ENCODE measurements at regions not wholly inside any gene's neighbourhood (a gene's known extent, or its start where the extent isn't known, plus 50 kb on each side); places are given as distances from the start of the nearest gene placed in this dataset.

- H3K4me3 Mint-ChIP-seq, result no peak overlapping the region
- H3K27me3 Mint-ChIP-seq, result no peaks in the 10 kb centered on the region
- ATAC-seq (ENCODE audit: low read depth in 2 of 2), result no peak
- no peaks in the 10 kb centered on the region for H3K4me1 Mint-ChIP-seq
- no peaks in the 10 kb centered on the region for H3K36me3 Mint-ChIP-seq
- no peak overlapping the region for H3K27ac Mint-ChIP-seq
- H3K9me3 Mint-ChIP-seq, result peaks cover 4 to 15% (median 8%) of the 10 kb centered on the region in 7 donors
- no peak for DNase-seq
Observed at GRCh38 chr13:105333416-105333815, 1202.0 kb downstream of the EFNB2 start.

DNA sequence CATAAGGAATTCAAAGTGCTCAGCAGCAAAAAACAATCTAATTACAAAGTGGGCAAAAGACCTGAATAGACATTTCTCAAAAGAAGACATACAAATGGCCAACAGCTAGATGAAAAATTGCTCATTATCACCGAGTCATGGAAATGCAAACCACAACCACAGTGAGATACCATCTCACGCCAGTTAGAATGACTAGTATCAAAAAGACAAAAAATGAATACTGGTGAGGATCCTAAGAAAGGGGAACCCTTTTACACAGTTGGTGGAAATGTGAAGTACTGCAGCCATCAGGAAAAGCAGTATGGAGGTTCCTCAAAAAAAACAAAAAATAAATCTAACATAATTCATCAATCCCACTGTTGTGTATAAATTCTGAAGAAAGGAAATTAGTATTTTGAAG, 1206.1 kb downstream of the EFNB2 start:
- H3K4me3 Mint-ChIP-seq, result no peak overlapping the region
- H3K36me3 Mint-ChIP-seq, result no peaks in the 10 kb centered on the region
- no peak overlapping the region for H3K27ac Mint-ChIP-seq
- peaks cover 4 to 15% (median 6%) of the 10 kb centered on the region in 7 donors for H3K9me3 Mint-ChIP-seq
- no peaks in the 10 kb centered on the region for H3K4me1 Mint-ChIP-seq
- DNase-seq, result no peak
- no peak for ATAC-seq (ENCODE audit: low read depth in 2 of 2)
- no peaks in the 10 kb centered on the region for H3K27me3 Mint-ChIP-seq

GRCh38 chr13:105328212-105328611, 1207.2 kb downstream of the EFNB2 start:
- H3K36me3 Mint-ChIP-seq, result no peaks in the 10 kb centered on the region
- no peak overlapping the region for H3K27ac Mint-ChIP-seq
- peaks cover 2 to 15% (median 4%) of the 10 kb centered on the region in 7 donors for H3K9me3 Mint-ChIP-seq
- no peak overlapping the region for H3K4me3 Mint-ChIP-seq
- H3K27me3 Mint-ChIP-seq, result no peaks in the 10 kb centered on the region
- no peak for DNase-seq
- H3K4me1 Mint-ChIP-seq, result no peaks in the 10 kb centered on the region
- ATAC-seq (ENCODE audit: low read depth in 2 of 2), result no peak

GRCh38 chr13:105327581-105328126, 1207.8 kb downstream of the EFNB2 start:
- Mint-ChIP-seq H3K36me3 (no peaks in the 10 kb centered on the region), H3K4me1 (no peaks in the 10 kb centered on the region), H3K4me3 (no peak overlapping the region), H3K27me3 (no peaks in the 10 kb centered on the region), H3K27ac (no peak overlapping the region), H3K9me3 (peaks cover 2 to 15% (median 4%) of the 10 kb centered on the region in 7 donors)
- ATAC-seq (ENCODE audit: low read depth in 2 of 2), result no peak
- DNase-seq, result no peak

DNA sequence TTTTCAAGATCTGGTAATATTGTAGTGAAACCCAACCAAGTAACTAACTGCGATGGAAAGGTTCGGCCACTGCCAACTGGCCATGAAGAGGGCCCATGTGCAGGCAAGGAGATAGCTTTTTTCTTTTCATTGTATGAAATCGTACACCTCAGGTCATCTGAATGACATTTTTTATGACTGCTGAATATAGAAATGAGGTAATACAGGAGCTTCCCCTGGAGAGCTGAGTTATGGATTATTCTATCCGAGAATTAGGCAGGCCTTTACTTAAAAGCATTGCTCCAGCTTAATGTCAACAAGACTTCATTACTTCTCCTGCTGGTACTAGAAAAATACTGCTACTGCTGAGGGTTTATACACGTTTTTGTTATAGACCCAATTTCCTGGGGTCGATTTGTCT, 1215.6 kb downstream of the EFNB2 start:
- Mint-ChIP-seq H3K4me1 (no peaks in the 10 kb centered on the region), H3K4me3 (no peak overlapping the region)
- ATAC-seq (ENCODE audit: low read depth in 2 of 2), result no peak

GRCh38 chr13:105316731-105317130, 1218.7 kb downstream of the EFNB2 start:
- DNase-seq (no peak), ATAC-seq (ENCODE audit: low read depth in 2 of 2) (no peak)
- peaks cover 0 to 5% (median 0%) of the 10 kb centered on the region in 7 donors for H3K9me3 Mint-ChIP-seq
- no peaks in the 10 kb centered on the region for H3K27me3 Mint-ChIP-seq
- H3K27ac Mint-ChIP-seq, result peak overlapping the region in 1 of 6 donors; percentile 22
- no peaks in the 10 kb centered on the region for H3K4me1 Mint-ChIP-seq
- H3K4me3 Mint-ChIP-seq, result no peak overlapping the region
- no peaks in the 10 kb centered on the region for H3K36me3 Mint-ChIP-seq

More for the DNA sequence above, 1215.6 kb downstream of the EFNB2 start:
- peaks cover 0 to 3% (median 0%) of the 10 kb centered on the region in 7 donors for H3K9me3 Mint-ChIP-seq
- H3K36me3 Mint-ChIP-seq, result no peaks in the 10 kb centered on the region
- H3K27ac Mint-ChIP-seq, result no peak overlapping the region
- H3K27me3 Mint-ChIP-seq, result no peaks in the 10 kb centered on the region
- DNase-seq, result no peak

DNA sequence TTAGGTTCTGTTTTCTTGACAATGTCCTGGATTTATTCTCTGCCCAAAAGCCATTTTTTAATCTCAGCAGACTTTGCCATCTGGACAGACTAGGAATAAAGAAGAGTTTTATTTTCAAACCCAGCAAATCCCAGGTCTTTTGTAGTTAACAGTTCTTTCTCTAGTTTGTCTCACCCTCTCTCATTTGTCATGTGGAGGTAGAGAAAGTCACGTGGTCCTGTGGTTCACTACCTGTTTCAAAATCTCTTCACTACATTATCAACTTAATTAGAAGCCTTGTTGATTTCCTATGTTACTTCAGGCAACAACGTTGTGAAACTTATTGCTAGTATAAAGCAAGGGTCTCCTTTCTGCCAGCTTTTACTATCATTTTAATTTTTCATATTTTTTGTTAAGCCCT, 1222.6 kb downstream of the EFNB2 start:
- no peak for ATAC-seq (ENCODE audit: low read depth in 2 of 2)
- Mint-ChIP-seq H3K27me3 (no peaks in the 10 kb centered on the region), H3K9me3 (peaks cover 0 to 7% (median 0%) of the 10 kb centered on the region in 7 donors)

GRCh38 chr13:105311094-105311493, 1224.4 kb downstream of the EFNB2 start:
- no peak for ATAC-seq (ENCODE audit: low read depth in 2 of 2)
- Mint-ChIP-seq H3K9me3 (peaks cover 0 to 7% (median 3%) of the 10 kb centered on the region in 7 donors), H3K27me3 (no peaks in the 10 kb centered on the region), H3K4me3 (no peak overlapping the region), H3K27ac (no peak overlapping the region), H3K36me3 (no peaks in the 10 kb centered on the region), H3K4me1 (no peaks in the 10 kb centered on the region)
- DNase-seq, result no peak

More for the DNA sequence above, 1222.6 kb downstream of the EFNB2 start:
- Mint-ChIP-seq H3K27ac (no peak overlapping the region), H3K4me3 (no peak overlapping the region), H3K36me3 (no peaks in the 10 kb centered on the region), H3K4me1 (no peaks in the 10 kb centered on the region)
- no peak for DNase-seq

GRCh38 chr13:105307776-105308175, 1227.7 kb downstream of the EFNB2 start:
- Mint-ChIP-seq H3K36me3 (no peaks in the 10 kb centered on the region), H3K4me3 (no peak overlapping the region), H3K9me3 (peaks cover 0 to 7% (median 5%) of the 10 kb centered on the region in 7 donors), H3K27ac (no peak overlapping the region), H3K4me1 (no peaks in the 10 kb centered on the region), H3K27me3 (no peaks in the 10 kb centered on the region)
- ATAC-seq (ENCODE audit: low read depth in 2 of 2) (no peak), DNase-seq (no peak)

- DNase-seq (no peak), ATAC-seq (ENCODE audit: low read depth in 2 of 2) (no peak)
- H3K27me3 Mint-ChIP-seq, result no peaks in the 10 kb centered on the region
- no peaks in the 10 kb centered on the region for H3K36me3 Mint-ChIP-seq
- H3K4me3 Mint-ChIP-seq, result no peak overlapping the region
- no peak overlapping the region for H3K27ac Mint-ChIP-seq
- H3K9me3 Mint-ChIP-seq, result peaks cover 0 to 7% (median 2%) of the 10 kb centered on the region in 7 donors
- no peaks in the 10 kb centered on the region for H3K4me1 Mint-ChIP-seq
Observed at GRCh38 chr13:105297839-105298238, 1237.6 kb downstream of the EFNB2 start.

DNA sequence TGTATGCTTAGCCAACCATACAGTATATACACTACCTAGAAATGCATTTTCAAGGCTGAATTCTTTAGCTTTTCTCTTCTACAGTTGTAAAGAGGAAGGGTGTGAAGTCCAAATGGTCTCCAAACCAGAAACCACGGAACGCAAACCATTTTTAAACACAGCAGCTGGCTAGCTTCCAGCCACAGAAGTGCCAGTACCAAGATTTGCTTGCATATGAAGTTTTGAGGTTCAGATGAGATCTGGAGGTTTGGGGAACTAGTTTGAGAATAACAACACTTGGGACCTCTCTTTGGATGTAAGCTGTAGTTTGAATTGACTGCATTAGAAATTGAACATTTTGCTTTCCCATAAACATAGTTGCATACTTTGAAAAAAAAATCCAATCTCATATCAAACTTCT, 1243.5 kb downstream of the EFNB2 start:
- no peaks in the 10 kb centered on the region for H3K36me3 Mint-ChIP-seq
- no peak overlapping the region for H3K27ac Mint-ChIP-seq
- peaks cover 0 to 7% (median 4%) of the 10 kb centered on the region in 7 donors for H3K9me3 Mint-ChIP-seq
- no peak for ATAC-seq (ENCODE audit: low read depth in 2 of 2)
- no peak overlapping the region for H3K4me3 Mint-ChIP-seq
- H3K27me3 Mint-ChIP-seq, result no peaks in the 10 kb centered on the region
- no peaks in the 10 kb centered on the region for H3K4me1 Mint-ChIP-seq
- DNase-seq, result no peak

GRCh38 chr13:105290596-105290995, 1244.9 kb downstream of the EFNB2 start:
- Mint-ChIP-seq H3K9me3 (peaks cover 0 to 5% (median 2%) of the 10 kb centered on the region in 7 donors), H3K27me3 (no peaks in the 10 kb centered on the region), H3K4me3 (no peak overlapping the region), H3K36me3 (no peaks in the 10 kb centered on the region), H3K4me1 (no peaks in the 10 kb centered on the region), H3K27ac (no peak overlapping the region)
- DNase-seq, result no peak
- no peak for ATAC-seq (ENCODE audit: low read depth in 2 of 2)

DNA sequence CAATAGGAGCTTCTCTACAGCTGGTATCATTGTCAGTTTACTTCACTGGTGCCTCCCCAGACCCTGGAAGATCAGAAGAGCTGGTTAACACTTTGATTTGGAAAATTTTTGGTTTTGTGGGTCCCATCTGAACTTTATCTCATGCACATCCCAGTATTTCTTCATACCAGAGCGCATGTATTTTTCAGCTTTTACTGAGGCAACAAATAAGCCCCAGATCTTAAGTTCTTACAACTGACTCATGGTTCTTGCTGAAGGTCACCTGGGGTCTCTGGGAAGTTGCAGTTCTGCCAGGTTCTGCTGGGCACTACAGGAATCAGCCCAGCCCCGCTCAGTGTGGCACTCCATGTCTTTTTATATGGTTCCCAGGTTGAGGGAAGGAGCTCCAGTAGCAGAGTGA, 1249.9 kb downstream of the EFNB2 start:
- H3K27me3 Mint-ChIP-seq, result no peaks in the 10 kb centered on the region
- no peaks in the 10 kb centered on the region for H3K36me3 Mint-ChIP-seq
- H3K27ac Mint-ChIP-seq, result no peak overlapping the region
- no peaks in the 10 kb centered on the region for H3K4me1 Mint-ChIP-seq
- no peak for DNase-seq
- peaks cover 0 to 2% (median 0%) of the 10 kb centered on the region in 7 donors for H3K9me3 Mint-ChIP-seq
- no peak overlapping the region for H3K4me3 Mint-ChIP-seq
- no peak for ATAC-seq (ENCODE audit: low read depth in 2 of 2)

DNA sequence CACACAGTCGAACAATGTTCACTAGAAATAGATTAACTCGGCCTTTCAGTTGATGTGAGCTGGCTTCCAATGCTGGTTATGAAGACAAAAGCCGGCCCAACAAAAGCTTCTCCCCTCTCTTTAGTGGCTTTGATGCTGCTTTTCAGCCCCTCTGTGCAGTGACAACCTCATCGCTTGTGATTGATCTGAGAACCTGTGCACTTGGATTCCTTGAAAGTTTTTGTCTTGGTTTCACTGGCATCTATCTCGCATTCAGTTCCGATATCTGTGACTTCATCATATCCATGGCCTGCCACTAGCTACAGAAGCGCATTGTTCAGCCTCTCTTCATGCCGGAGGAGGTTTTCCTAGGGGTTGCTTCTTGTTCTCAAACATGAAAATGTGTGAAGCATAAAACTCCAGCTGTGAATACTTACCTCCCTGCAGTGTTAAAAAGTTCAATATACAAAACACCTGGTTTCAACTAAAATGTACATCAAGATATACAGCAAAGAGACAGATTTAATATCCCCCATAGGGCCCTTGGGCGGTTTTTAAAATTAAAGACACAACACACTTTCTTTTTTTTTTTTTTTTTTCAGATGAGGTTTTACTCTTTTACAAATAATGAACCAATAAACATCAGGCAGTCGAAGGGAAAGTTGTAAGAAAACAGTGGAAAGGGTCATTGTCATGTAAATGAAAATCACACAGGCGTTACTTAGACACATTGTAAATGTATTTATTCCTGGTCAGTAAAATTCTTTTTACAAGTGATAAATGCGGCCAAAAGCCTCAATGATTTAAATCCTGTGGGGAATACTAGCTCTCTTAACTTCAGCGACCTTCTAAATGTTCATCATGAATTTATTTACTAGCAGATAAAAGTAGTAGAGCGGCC, 1252.8 kb downstream of the EFNB2 start:
- no peak overlapping the region for H3K27ac Mint-ChIP-seq
- H3K36me3 Mint-ChIP-seq, result no peaks in the 10 kb centered on the region
- H3K27me3 Mint-ChIP-seq, result no peaks in the 10 kb centered on the region
- peaks cover 0 to 2% (median 0%) of the 10 kb centered on the region in 7 donors for H3K9me3 Mint-ChIP-seq
- ATAC-seq (ENCODE audit: low read depth in 2 of 2) (no peak), DNase-seq (no peak)
- H3K4me1 Mint-ChIP-seq, result no peaks in the 10 kb centered on the region
- H3K4me3 Mint-ChIP-seq, result no peak overlapping the region

Measured in naive B cell (primary cell).